ENCODE measurements at regions not wholly inside any gene's neighbourhood (a gene's known extent, or its start where the extent isn't known, plus 50 kb on each side); places are given as distances from the start of the nearest gene placed in this dataset.
A peak's percentile ranks its signal among the peaks of the same experiment; 100 is the strongest.

DNA sequence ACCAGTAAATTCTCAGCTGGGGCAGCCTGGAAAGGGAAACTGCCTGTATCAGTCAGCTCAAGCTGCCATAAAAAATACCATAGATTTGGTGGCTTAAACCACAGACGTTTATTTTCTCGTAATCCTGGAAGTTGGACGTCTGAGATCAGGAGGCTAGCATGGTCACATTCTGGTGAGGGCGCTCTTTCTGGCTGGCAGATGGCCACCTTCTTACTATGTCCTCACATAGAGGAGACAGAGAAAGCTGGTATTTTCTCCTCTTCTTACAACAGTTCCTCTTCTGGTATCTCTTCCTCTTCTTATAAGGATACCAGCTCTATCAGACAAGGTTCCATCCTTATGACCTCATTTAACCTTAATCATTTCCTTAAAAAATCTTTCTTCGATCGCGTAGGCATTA is 50.5 kb upstream of the RFX3 start:
- intact Hi-C loops (cut with DNase I; ENCODE audit: low total_unique reads): no loop called here
- peak in 1 of 2 donors; percentile 19 for DNase-seq
- no peak for ATAC-seq
- H3K27me3 ChIP-seq: no peaks in the 10 kb centered on the region
- no peaks in the 10 kb centered on the region for H3K9me3 ChIP-seq
- H3K36me3 ChIP-seq: no peaks in the 10 kb centered on the region
- TF ChIP-seq, protein P1, sequence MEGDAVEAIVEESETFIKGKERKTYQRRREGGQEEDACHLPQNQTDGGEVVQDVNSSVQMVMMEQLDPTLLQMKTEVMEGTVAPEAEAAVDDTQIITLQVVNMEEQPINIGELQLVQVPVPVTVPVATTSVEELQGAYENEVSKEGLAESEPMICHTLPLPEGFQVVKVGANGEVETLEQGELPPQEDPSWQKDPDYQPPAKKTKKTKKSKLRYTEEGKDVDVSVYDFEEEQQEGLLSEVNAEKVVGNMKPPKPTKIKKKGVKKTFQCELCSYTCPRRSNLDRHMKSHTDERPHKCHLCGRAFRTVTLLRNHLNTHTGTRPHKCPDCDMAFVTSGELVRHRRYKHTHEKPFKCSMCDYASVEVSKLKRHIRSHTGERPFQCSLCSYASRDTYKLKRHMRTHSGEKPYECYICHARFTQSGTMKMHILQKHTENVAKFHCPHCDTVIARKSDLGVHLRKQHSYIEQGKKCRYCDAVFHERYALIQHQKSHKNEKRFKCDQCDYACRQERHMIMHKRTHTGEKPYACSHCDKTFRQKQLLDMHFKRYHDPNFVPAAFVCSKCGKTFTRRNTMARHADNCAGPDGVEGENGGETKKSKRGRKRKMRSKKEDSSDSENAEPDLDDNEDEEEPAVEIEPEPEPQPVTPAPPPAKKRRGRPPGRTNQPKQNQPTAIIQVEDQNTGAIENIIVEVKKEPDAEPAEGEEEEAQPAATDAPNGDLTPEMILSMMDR (IDR thresholded peaks at IDR 0.05 in 4 of 5, conservative IDR thresholded peaks at IDR 0.05 in 1 of 5): no peak
- TF ChIP-seq POLR2A (IDR thresholded peaks at IDR 0.05): no peak
- no peak overlapping the region for H3K27ac ChIP-seq
- no peaks in the 10 kb centered on the region for H3K4me1 ChIP-seq
- H3K4me3 ChIP-seq: no peak overlapping the region
- in situ Hi-C loops (cut with MboI; ENCODE audit: low sequenced_read_pairs in 4 of 4): no loop called here

DNA sequence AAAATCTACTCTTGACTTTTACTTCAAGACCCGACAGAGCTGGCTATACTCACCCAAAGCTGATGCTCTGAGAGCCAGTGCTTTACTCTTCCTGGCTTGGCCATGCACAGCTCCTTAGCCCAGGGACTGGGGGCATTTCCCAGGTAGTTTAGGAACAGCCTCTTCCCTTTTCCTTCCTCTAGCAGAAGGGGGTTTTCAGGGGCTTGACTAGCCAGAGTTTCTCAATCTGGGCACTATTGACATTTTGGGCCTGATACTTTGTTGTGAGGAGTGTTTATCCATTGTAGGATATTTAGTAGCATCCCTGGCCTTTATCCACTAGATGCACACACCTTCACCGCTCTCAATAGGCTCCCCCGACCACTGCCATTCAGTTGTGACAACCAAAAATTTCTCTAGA is 50.0 kb upstream of the RFX3 start:
- H3K36me3 ChIP-seq: no peaks in the 10 kb centered on the region
- intact Hi-C loops (cut with DNase I; ENCODE audit: low total_unique reads): no loop called here

More for the DNA sequence above, 50.0 kb upstream of the RFX3 start:
- H3K27ac ChIP-seq: no peak overlapping the region
- no peak for TF ChIP-seq POLR2A (IDR thresholded peaks at IDR 0.05)
- TF ChIP-seq, protein P1 (IDR thresholded peaks at IDR 0.05 in 4 of 5, conservative IDR thresholded peaks at IDR 0.05 in 1 of 5): no peak
- no peak overlapping the region for H3K4me3 ChIP-seq
- ATAC-seq: no peak
- in situ Hi-C loops (cut with MboI; ENCODE audit: low sequenced_read_pairs in 4 of 4): no loop called here
- no peak for DNase-seq
- no peaks in the 10 kb centered on the region for H3K27me3 ChIP-seq
- no peaks in the 10 kb centered on the region for H3K4me1 ChIP-seq
- no peaks in the 10 kb centered on the region for H3K9me3 ChIP-seq

Measured in gastrocnemius medialis (tissue), 4 donors.